Thymus (tissue), 11 donors: ENCODE measurements at regions not wholly inside any gene's neighbourhood (a gene's known extent, or its start where the extent isn't known, plus 50 kb on each side); places are given as distances from the start of the nearest gene placed in this dataset.

Source experiments
- DNase-seq, 9 donors: peaks; one replicate each; pipeline ENCODE4 v3.0.0-alpha.2; 2013; ENCODE audit warnings: low spot score in 9 of 9, low read depth in 6 of 9, missing footprints in 1 of 9
- H3K27ac ChIP-seq, 2 donors: one replicate each; pipeline ENCODE4 v1.5.1; 2013; ENCODE audit warnings: control low read depth in 1 of 2, low read depth in 1 of 2, low read length in 1 of 2, mild to moderate bottlenecking in 1 of 2, moderate library complexity in 1 of 2
- H3K27me3 ChIP-seq, 2 donors: one replicate each; pipeline ENCODE4 v1.5.1; 2013; ENCODE audit warnings: low read length in 1 of 2; ENCODE audit not compliant: control insufficient read depth in 2 of 2, insufficient read depth in 1 of 2
- H3K36me3 ChIP-seq, 2 donors: one replicate each; pipeline ENCODE4 v1.5.1; 2013; ENCODE audit warnings: low read length in 1 of 2, mild to moderate bottlenecking in 1 of 2, moderate library complexity in 1 of 2; ENCODE audit not compliant: control insufficient read depth in 2 of 2, insufficient read depth in 2 of 2
- H3K4me1 ChIP-seq, 2 donors: one replicate each; pipeline ENCODE4 v1.5.1; 2013; ENCODE audit warnings: low read length in 2 of 2; ENCODE audit not compliant: control insufficient read depth in 2 of 2, insufficient read depth in 2 of 2
- H3K4me3 ChIP-seq, 2 donors: one replicate each; pipeline ENCODE4 v1.5.1; 2013; ENCODE audit warnings: low read length in 2 of 2, control low read depth in 1 of 2, mild to moderate bottlenecking in 1 of 2
- H3K9me3 ChIP-seq, 2 donors: one replicate each; pipeline ENCODE4 v1.5.1; 2013; ENCODE audit warnings: low read length in 1 of 2, mild to moderate bottlenecking in 1 of 2; ENCODE audit not compliant: control insufficient read depth in 2 of 2, insufficient read depth in 1 of 2
- WGBS: extraction: QIAGEN DNeasy Blood & Tissue Kit; methylation state at CpG from one replicate; pipeline ENCODE4 v1.1.7; 2013; 5-methylcytosine and 5-hydroxymethylcytosine counted together
- donor health status: healthy.

DNA sequence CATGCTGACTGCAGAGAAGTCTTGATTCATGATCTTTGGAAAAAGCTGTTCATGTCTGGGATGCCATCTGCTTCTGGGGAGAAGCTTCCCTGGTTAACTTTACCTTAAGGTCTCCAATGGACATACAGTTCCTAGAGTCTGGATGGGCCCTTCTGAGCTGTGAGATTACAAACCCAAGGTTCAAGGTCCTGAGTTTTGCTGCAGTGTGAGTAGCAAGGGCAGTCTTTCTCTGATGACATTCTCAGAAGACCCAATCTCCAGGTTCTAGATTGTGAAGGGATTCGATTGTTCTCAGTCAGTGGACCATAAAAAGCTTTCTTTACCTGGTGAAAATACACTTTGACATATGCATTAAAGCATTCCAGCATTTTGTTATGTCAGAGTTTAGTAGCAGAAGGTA lies 179.2 kb downstream of the AASDH start:
- Histone ChIP-seq H3K27ac (no peak overlapping the region), H3K4me1 (no peaks in the 10 kb centered on the region), H3K27me3 (no peaks in the 10 kb centered on the region), H3K4me3 (no peak overlapping the region), H3K36me3 (no peaks in the 10 kb centered on the region), H3K9me3 (peaks cover 0 to 11% of the 10 kb centered on the region in 2 donors)
- no peak for DNase-seq
- 46% methylated on average over 1 of the region's 1 CpG for WGBS

DNA sequence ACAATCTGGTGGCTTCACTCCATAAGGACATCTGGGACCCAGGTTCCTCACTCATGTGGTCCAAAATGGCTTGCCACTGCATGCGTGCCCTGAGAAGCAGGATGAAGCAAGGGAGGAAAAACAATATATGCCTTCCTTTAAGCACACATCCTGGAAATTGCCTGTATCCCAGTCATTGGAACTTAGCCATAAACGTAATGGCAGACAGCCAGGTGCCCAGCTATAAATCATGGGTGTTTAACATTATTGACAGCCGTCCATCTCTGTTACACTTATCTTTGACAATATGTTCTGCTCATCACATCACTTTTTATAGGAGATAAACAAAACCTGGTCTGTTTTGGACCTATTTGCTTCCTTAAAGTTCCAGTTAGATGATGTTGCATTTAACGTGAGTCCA lies 181.0 kb downstream of the AASDH start:
- H3K27me3 ChIP-seq: no peaks in the 10 kb centered on the region
- H3K9me3 ChIP-seq: peaks cover 0 to 3% of the 10 kb centered on the region in 2 donors
- no peak overlapping the region for H3K4me3 ChIP-seq
- H3K4me1 ChIP-seq: no peaks in the 10 kb centered on the region
- 97% methylated on average over 4 of the region's 4 CpGs for WGBS
- no peaks in the 10 kb centered on the region for H3K36me3 ChIP-seq
- DNase-seq: no peak
- H3K27ac ChIP-seq: no peak overlapping the region

DNA sequence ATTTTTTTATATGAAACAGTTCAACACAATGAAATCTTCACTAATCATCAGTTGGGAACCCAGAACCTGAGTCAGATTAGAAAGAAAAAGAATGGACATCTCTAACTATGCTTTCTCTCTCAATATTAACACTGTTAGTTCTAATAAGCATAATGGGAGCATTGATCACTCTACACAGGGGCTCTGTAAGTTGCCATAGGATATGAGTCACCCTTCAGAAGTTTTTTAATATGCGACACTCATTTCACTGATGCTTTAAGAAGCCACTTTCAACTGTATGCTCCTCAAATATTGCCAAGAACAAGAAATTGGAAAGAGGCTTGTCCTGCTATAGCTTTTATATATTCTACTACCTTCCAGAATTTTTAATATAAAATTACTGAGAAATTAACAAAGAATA lies 187.0 kb downstream of the AASDH start:
- DNase-seq: no peak
- H3K4me3 ChIP-seq: no peak overlapping the region
- no peaks in the 10 kb centered on the region for H3K36me3 ChIP-seq
- H3K27me3 ChIP-seq: no peaks in the 10 kb centered on the region
- H3K27ac ChIP-seq: no peak overlapping the region
- H3K9me3 ChIP-seq: no peaks in the 10 kb centered on the region
- H3K4me1 ChIP-seq: no peaks in the 10 kb centered on the region
- 95% methylated on average over 1 of the region's 1 CpG for WGBS

DNA sequence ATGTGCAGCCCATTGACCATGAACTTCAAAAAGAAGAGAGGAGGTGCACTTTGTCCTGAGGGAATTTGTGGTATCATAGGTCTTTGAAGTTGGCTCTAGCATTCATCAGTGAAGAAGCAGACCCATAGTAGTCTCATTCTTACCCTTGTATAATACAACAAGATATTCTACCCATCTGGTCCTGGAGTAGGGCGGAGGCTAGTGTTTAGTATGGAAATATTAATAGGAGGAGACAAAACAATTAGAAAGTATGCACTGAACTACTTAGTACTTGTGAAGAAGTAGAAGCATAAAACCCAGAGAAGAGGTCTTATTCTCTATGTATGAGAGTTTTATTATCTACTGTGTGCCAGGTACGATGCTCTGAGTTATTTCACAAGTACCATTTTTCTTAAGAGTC lies 189.0 kb downstream of the AASDH start:
- no peak overlapping the region for H3K4me3 ChIP-seq
- 97% methylated on average over 2 of the region's 2 CpGs for WGBS
- no peaks in the 10 kb centered on the region for H3K36me3 ChIP-seq
- DNase-seq: no peak
- H3K27ac ChIP-seq: no peak overlapping the region
- H3K27me3 ChIP-seq: no peaks in the 10 kb centered on the region
- H3K4me1 ChIP-seq: no peaks in the 10 kb centered on the region
- no peaks in the 10 kb centered on the region for H3K9me3 ChIP-seq

DNA sequence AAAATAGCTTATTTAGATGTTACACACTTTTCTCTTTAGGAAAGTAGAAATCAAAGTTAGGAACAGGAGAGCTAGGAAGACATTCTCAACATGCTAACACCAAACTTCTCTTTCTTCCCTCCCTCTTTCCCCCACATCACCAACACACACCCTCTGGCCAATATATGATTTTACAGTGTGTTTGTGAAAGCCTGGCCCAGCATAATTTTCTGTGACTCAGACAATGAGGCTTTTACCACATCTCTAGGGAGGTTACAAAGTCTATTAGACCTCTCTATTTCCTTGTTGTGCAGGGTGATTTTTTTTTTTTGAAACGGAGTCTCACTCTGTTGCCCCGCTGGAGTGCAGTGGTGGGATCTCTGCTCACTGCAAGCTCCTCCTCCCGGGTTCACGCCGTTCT lies 189.9 kb downstream of the AASDH start:
- H3K36me3 ChIP-seq: no peaks in the 10 kb centered on the region
- no peak for DNase-seq
- no peaks in the 10 kb centered on the region for H3K27me3 ChIP-seq
- H3K9me3 ChIP-seq: no peaks in the 10 kb centered on the region
- H3K4me3 ChIP-seq: no peak overlapping the region
- WGBS: 96% methylated on average over 5 of the region's 5 CpGs
- no peaks in the 10 kb centered on the region for H3K4me1 ChIP-seq
- H3K27ac ChIP-seq: no peak overlapping the region

DNA sequence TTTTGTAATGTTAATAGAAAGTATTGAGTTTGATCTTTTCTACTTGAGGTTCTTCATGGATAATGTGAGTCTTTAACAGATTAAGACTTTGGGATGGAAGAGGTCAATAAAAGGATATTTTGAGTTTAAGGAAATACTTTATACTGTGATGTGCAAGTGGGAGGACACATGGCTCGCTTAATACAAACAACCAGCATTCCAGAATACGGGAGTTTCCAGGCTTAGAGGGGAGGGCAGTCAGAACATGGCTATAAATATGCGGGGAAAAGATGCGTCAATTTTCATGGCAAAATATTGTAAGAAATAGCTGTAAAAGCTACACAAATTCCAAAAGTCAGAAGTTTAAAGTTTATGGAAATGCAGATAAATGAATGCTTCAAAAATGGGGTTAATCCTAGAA lies 192.3 kb downstream of the AASDH start:
- no peak overlapping the region for H3K27ac ChIP-seq
- H3K27me3 ChIP-seq: no peaks in the 10 kb centered on the region
- WGBS: 96% methylated on average over 4 of the region's 4 CpGs
- H3K4me3 ChIP-seq: no peak overlapping the region
- H3K9me3 ChIP-seq: peaks cover 0 to 5% of the 10 kb centered on the region in 2 donors
- no peaks in the 10 kb centered on the region for H3K4me1 ChIP-seq
- no peak for DNase-seq
- H3K36me3 ChIP-seq: no peaks in the 10 kb centered on the region

DNA sequence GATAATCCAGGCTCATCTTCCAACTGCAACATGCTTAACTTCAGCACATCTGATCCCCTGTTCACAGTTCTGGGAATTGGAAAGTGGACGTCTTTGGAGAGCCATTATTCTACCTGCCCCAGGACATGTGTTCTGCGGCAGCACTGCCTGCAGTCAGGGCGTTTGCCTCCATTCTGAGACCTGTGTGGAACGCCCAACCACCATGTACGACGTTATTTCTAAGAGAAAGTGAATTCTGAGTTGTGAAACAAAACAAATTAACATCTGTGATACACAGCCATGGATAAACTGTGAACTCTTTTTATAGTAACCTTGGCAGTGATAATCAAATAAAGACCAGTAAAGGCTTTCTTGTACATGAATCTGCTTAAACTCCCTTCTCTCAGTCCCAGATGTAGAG lies 195.8 kb downstream of the AASDH start:
- H3K4me1 ChIP-seq: no peaks in the 10 kb centered on the region
- WGBS: 97% methylated on average over 6 of the region's 6 CpGs
- H3K36me3 ChIP-seq: no peaks in the 10 kb centered on the region
- H3K4me3 ChIP-seq: no peak overlapping the region
- DNase-seq: no peak
- H3K27me3 ChIP-seq: no peaks in the 10 kb centered on the region
- H3K9me3 ChIP-seq: peaks cover 0 to 5% of the 10 kb centered on the region in 2 donors
- H3K27ac ChIP-seq: no peak overlapping the region

DNA sequence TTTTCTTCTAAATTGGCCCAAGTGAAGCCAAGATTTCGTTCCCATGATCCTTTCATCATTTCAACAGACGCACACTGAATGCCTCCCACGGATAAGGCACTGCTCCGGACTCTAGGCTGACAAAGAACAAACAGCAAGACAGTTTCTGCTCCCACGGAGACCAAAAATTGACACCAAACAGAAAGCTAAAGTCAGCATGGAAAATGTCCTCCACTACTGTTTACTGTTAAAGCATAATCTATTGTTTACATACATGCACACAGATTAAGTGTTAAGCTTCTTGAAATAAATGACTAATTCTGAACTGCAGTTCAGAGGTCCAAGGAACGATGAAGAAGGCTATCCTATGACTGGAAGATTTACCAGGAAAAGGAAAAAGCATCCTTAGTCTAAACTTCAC lies 199.6 kb downstream of the AASDH start:
- H3K27me3 ChIP-seq: no peaks in the 10 kb centered on the region
- H3K36me3 ChIP-seq: no peaks in the 10 kb centered on the region
- DNase-seq: no peak
- H3K9me3 ChIP-seq: peaks cover 0 to 5% of the 10 kb centered on the region in 2 donors
- no peak overlapping the region for H3K4me3 ChIP-seq
- WGBS: 92% methylated on average over 6 of the region's 6 CpGs
- H3K4me1 ChIP-seq: no peaks in the 10 kb centered on the region
- no peak overlapping the region for H3K27ac ChIP-seq

DNA sequence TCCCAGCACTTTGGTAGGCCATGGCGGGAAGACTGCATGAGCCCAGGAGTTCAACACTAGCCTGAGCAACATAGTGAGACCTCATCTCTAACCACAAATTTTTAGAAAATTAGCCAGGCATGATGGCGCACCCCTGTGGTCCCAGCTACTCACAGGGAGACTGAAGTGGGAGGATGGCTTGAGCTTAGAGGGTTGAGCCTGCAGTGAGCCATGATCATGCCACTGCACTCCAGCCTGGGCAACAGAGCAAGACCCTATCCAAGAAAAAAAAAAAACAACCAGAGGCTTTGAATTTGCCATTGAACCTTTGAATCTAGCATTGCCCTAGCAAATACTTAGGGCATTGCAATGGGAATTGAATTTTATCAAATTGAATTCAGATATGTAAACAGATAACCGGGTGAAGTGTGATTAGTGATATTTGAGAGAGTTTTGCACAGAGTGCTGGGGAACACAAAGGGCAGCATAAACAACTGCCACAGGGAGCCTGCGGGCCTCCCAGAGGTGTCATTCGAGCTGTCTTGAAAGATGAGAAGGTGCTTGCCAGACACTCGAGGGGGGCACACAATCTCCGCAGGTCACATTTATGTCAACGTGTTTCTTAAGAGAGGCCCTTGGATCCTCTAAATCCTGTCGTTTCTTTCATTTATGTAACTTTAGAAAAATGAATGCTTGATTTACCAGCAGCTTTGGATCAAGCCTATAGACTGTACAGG lies 200.3 kb downstream of the AASDH start:
- Histone ChIP-seq H3K27me3 (no peaks in the 10 kb centered on the region), H3K36me3 (no peaks in the 10 kb centered on the region), H3K9me3 (peaks cover 0 to 5% of the 10 kb centered on the region in 2 donors), H3K27ac (no peak overlapping the region), H3K4me3 (no peak overlapping the region), H3K4me1 (no peaks in the 10 kb centered on the region)
- WGBS: 93% methylated on average over 9 of the region's 9 CpGs
- DNase-seq: no peak
